ENCODE measurements at regions not wholly inside any gene's neighbourhood (a gene's known extent, or its start where the extent isn't known, plus 50 kb on each side); places are given as distances from the start of the nearest gene placed in this dataset.

- TF ChIP-seq CTCF (IDR thresholded peaks at IDR 0.05 in 8 of 11, conservative IDR thresholded peaks at IDR 0.05 in 3 of 11) (no peak), POLR2A (IDR thresholded peaks at IDR 0.05) (no peak), POLR2AphosphoS5 (IDR thresholded peaks at IDR 0.05) (no peak)
Measured at GRCh38 chr3:18030371-18030870, 288.0 kb upstream of the TBC1D5 start.
